HL-60 (cell line): ENCODE measurements at regions not wholly inside any gene's neighbourhood (a gene's known extent, or its start where the extent isn't known, plus 50 kb on each side); places are given as distances from the start of the nearest gene placed in this dataset.

Source experiments
- DNase-seq, 2 experiments: peaks; one replicate each; pipeline ENCODE4 v3.0.0-alpha.2; 2010 to 2020; ENCODE audit warnings: low read depth in 1 of 2, low spot score in 1 of 2
- H3K27ac ChIP-seq: fragments of 250-450 bp; sonication (Bioruptor Pico); replicated peaks from 2 replicates; pipeline ENCODE4 v1.5.1; 2020; ENCODE audit warnings: mild to moderate bottlenecking, moderate library complexity
- H3K27me3 ChIP-seq: fragments of 250-450 bp; sonication (Bioruptor Pico); 2 replicates; pipeline ENCODE4 v1.5.1; 2021; ENCODE audit warnings: mild to moderate bottlenecking, moderate library complexity; ENCODE audit not compliant: insufficient read depth, poor library complexity, severe bottlenecking
- H3K4me3 ChIP-seq: replicated peaks from 2 replicates; pipeline ENCODE4 v1.5.1; 2011; ENCODE audit warnings: mild to moderate bottlenecking, control low read depth, low read length; ENCODE audit not compliant: insufficient read depth
- GABPA ChIP-seq: IDR thresholded peaks from 2 replicates; pipeline ENCODE4 v1.6.1; 2012; ENCODE audit warnings: low read depth
- POLR2AphosphoS5 ChIP-seq: IDR thresholded peaks from 2 replicates; pipeline ENCODE4 v1.6.1; 2012; ENCODE audit warnings: low read depth
- SPI1 ChIP-seq: IDR thresholded peaks from 2 replicates; pipeline ENCODE4 v1.6.1; 2012; ENCODE audit warnings: low read depth, mild to moderate bottlenecking, borderline replicate concordance
- TF ChIP-seq, protein P1 (sequence below): IDR thresholded peaks from 2 replicates; pipeline ENCODE4 v1.6.1; 2012; ENCODE audit warnings: low read depth; ENCODE audit not compliant: insufficient replicate concordance
- TF ChIP-seq, protein P2 (sequence below): IDR thresholded peaks from one replicate; pipeline ENCODE4 v1.5.1; 2011; ENCODE audit warnings: low read length, control low read depth, inconsistent platforms; ENCODE audit not compliant: insufficient read depth

DNA sequence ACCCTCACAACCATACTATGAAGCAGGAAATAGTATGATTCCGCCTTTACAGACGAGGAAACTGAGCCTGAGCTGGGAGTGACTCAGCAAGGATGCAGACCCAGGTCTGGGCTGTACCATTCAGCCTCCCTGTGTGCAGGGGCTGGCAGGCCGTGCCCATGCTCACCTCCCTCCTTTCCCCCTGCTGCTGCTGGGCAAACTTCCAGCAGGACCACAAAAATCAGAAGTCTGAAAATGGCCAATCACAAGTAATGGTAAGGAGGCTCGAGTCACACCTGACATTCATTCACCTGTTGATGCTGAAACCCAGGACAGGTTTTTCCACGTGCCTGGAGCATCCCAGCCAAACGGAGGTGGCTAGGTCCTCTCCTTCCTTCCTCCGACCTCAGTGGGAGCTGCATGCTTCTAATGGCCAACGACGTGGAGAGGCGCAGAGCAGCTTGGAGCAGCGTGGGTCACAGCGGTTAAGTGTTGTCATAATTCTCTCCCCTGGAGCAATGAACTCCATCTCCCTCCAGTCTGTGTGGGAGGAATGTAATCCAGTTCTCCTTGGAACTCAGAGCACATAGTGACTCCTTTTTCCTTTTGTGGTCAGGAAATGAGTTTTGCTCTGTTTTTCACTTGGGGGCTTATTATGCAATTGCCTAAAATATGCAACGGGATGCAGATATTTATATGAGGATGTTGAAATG, 371.7 kb downstream of the BCOR start:
- DNase-seq = peak in 1 of 2 experiments; percentile 38
- Histone ChIP-seq H3K27me3 (no peaks in the 10 kb centered on the region), H3K4me3 (no peak overlapping the region), H3K27ac (no peak overlapping the region)
- TF ChIP-seq SPI1 (no peak), GABPA (no peak), POLR2AphosphoS5 (no peak)
- TF ChIP-seq, protein P1, sequence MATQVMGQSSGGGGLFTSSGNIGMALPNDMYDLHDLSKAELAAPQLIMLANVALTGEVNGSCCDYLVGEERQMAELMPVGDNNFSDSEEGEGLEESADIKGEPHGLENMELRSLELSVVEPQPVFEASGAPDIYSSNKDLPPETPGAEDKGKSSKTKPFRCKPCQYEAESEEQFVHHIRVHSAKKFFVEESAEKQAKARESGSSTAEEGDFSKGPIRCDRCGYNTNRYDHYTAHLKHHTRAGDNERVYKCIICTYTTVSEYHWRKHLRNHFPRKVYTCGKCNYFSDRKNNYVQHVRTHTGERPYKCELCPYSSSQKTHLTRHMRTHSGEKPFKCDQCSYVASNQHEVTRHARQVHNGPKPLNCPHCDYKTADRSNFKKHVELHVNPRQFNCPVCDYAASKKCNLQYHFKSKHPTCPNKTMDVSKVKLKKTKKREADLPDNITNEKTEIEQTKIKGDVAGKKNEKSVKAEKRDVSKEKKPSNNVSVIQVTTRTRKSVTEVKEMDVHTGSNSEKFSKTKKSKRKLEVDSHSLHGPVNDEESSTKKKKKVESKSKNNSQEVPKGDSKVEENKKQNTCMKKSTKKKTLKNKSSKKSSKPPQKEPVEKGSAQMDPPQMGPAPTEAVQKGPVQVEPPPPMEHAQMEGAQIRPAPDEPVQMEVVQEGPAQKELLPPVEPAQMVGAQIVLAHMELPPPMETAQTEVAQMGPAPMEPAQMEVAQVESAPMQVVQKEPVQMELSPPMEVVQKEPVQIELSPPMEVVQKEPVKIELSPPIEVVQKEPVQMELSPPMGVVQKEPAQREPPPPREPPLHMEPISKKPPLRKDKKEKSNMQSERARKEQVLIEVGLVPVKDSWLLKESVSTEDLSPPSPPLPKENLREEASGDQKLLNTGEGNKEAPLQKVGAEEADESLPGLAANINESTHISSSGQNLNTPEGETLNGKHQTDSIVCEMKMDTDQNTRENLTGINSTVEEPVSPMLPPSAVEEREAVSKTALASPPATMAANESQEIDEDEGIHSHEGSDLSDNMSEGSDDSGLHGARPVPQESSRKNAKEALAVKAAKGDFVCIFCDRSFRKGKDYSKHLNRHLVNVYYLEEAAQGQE = no peak
- TF ChIP-seq, protein P2, sequence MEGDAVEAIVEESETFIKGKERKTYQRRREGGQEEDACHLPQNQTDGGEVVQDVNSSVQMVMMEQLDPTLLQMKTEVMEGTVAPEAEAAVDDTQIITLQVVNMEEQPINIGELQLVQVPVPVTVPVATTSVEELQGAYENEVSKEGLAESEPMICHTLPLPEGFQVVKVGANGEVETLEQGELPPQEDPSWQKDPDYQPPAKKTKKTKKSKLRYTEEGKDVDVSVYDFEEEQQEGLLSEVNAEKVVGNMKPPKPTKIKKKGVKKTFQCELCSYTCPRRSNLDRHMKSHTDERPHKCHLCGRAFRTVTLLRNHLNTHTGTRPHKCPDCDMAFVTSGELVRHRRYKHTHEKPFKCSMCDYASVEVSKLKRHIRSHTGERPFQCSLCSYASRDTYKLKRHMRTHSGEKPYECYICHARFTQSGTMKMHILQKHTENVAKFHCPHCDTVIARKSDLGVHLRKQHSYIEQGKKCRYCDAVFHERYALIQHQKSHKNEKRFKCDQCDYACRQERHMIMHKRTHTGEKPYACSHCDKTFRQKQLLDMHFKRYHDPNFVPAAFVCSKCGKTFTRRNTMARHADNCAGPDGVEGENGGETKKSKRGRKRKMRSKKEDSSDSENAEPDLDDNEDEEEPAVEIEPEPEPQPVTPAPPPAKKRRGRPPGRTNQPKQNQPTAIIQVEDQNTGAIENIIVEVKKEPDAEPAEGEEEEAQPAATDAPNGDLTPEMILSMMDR = no peak

DNA sequence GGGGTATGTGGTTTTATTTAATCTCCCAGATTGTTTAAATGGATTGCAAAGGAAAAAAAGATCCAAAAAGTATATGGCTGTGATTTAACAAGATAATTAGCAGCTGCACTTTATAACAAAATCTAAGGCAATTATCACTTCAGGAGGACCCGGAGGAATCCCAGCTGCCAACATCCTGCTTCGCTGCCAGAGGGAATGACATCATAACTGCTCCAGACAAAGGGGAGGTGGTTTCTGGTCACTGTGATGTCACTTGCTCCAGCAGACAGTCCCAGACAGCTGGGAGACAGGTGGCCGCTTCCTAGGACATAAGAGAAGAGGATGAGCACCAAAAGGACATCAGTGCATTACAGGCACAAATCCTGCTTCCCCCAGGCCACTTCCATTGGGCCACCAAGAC, 371.0 kb downstream of the BCOR start:
- DNase-seq = no peak
- H3K27ac ChIP-seq = no peak overlapping the region
- no peak overlapping the region for H3K4me3 ChIP-seq
- H3K27me3 ChIP-seq = no peaks in the 10 kb centered on the region
- TF ChIP-seq, protein P2 = no peak
- TF ChIP-seq, protein P1 = no peak
- TF ChIP-seq POLR2AphosphoS5 = no peak
- no peak for TF ChIP-seq SPI1
- TF ChIP-seq GABPA = no peak

DNA sequence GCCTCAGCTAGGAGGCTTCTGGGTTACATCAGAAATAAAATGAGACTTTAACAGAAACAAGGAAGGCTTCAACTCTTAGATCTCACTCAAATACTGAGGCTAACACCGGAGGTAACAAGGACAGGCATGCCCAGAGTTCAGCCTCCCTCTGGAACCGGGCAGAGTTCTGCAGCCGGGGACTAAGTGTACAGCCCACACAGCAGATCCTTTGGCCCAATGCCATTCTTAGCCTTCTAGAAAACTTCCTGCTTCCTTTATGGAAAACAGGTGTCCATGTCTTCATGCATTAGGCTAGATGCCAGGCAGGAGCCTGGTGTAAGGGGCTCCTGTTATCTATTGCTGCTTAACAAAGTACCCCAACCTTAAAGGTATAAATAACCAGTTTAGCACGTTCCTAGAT, 369.7 kb downstream of the BCOR start:
- Histone ChIP-seq H3K27ac (no peak overlapping the region), H3K27me3 (no peaks in the 10 kb centered on the region), H3K4me3 (no peak overlapping the region)
- DNase-seq = no peak
- TF ChIP-seq GABPA (no peak), SPI1 (no peak), POLR2AphosphoS5 (no peak)
- TF ChIP-seq, protein P2 = no peak
- TF ChIP-seq, protein P1 = no peak
